ENCODE measurements at regions not wholly inside any gene's neighbourhood (a gene's known extent, or its start where the extent isn't known, plus 50 kb on each side); places are given as distances from the start of the nearest gene placed in this dataset.
"Not testable (repeated sequence)": the region's sequence is repeated elsewhere in the genome, so short reads cannot be mapped to it uniquely, and the experiment has no call there.

DNA sequence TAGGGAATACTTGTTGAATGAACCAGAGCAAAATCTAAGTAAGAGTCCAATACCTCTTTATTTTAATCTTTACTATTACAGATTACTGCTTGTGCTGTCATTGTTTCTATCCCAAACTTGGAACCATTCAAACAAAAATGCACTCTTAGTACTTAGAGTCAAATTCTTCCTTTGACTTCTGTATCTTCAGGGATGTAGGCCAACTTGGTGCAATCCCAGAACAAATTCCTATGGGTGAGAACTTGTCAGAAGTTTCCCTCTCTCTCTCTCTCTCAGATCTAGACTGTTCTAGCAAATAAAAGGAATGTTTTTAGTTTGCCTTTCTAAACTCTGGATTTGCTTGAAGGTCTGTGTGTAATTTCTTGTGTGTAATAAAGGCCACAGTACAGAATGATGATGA lies 329.0 kb upstream of the TMTC4 start:
- Mint-ChIP-seq H3K4me3 (no peak overlapping the region), H3K27ac (no peak overlapping the region), H3K4me1 (ENCODE audit: low read depth) (no peaks in the 10 kb centered on the region), H3K27me3 (peaks cover 1% of the 10 kb centered on the region), H3K36me3 (no peaks in the 10 kb centered on the region), H3K9me3 (ENCODE audit: low read depth) (no peaks in the 10 kb centered on the region)

DNA sequence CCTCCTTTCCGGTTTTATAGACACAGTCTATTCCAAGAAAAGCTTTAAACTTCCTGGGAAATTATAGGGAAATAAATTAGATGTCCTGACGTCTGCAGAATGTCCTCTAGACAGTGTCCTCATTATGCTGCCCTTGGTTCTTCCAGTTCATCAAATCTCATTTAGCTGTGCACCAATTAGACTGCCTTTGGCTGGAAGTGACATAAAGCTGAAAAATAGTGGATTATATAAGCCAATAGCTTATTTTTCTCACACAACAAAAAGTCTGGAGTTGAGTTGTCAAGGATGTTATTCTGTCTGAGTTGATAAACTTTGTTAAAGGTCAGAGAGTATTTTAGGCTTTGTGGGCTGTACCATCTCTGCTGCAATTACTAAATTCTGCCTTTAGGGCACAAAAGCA lies 314.8 kb upstream of the TMTC4 start:
- H3K4me3 Mint-ChIP-seq = no peak overlapping the region
- H3K9me3 Mint-ChIP-seq (ENCODE audit: low read depth) = peaks cover 13% of the 10 kb centered on the region
- H3K4me1 Mint-ChIP-seq (ENCODE audit: low read depth) = no peaks in the 10 kb centered on the region
- H3K36me3 Mint-ChIP-seq = no peaks in the 10 kb centered on the region
- H3K27ac Mint-ChIP-seq = no peak overlapping the region
- H3K27me3 Mint-ChIP-seq = peaks cover 10% of the 10 kb centered on the region

DNA sequence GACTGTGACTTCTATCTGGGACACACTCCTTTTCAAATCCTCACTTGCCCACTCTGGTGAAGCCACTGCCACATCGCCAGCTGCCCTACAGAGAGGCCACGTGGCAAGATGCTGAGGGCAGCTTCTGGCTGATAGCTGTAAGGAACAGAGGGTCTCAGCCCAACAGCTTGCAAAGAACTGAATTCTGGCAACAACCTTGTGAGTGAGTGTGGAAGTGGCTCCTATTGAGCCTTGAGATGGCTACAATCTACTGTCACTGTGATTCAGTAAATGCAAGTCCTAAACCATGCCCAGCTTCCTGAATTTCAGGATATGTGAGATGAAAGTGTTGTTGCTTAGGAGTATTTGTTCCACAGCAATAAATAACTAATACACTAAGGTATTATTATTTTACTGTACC lies 314.3 kb upstream of the TMTC4 start:
- Mint-ChIP-seq H3K36me3 (no peaks in the 10 kb centered on the region), H3K9me3 (ENCODE audit: low read depth) (peaks cover 13% of the 10 kb centered on the region), H3K27me3 (peaks cover 10% of the 10 kb centered on the region), H3K27ac (no peak overlapping the region), H3K4me3 (no peak overlapping the region), H3K4me1 (ENCODE audit: low read depth) (no peaks in the 10 kb centered on the region)

DNA sequence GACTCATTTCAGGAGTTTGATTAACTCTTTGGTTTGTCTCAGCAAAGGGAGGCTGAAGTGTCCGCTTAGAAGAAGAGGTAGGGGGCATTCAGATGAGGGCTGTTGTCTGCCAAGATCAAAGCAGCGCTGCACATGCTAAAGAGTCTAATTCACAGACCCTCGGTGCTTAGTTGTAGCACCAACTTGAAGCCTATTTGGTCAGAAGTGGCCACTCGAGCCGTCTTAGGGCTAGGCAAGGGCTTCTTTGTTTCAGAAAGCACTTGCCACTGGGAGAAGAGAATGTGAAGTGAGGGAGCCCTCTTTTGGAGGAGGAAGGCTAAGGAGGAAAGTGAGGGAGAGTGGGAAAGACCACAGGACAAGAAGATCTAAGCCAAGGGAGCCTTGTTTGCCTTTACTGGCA lies 313.4 kb upstream of the TMTC4 start:
- peaks cover 13% of the 10 kb centered on the region for H3K9me3 Mint-ChIP-seq (ENCODE audit: low read depth)
- H3K4me1 Mint-ChIP-seq (ENCODE audit: low read depth) = no peaks in the 10 kb centered on the region
- H3K4me3 Mint-ChIP-seq = no peak overlapping the region
- H3K36me3 Mint-ChIP-seq = no peaks in the 10 kb centered on the region
- H3K27ac Mint-ChIP-seq = no peak overlapping the region
- peaks cover 10% of the 10 kb centered on the region for H3K27me3 Mint-ChIP-seq

DNA sequence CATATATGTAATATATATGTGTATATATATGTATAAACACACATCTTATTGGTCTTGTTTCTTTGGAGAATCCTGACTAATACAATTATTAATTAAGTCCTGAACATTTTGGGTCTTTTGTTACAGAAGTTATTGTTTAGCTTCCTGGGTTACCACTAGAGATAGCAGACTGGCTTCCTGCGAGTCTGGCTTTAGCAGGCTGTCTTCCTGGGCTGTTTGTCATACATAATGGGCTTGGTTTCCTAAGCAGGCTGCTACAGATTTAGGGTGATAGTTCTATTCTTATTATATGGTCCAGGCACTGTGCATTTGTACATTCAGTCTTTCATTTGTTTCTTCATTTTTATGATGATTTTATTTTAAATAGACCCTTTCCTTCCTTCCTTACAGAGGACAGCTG lies 312.0 kb upstream of the TMTC4 start:
- Mint-ChIP-seq H3K27ac (no peak overlapping the region), H3K27me3 (peaks cover 9% of the 10 kb centered on the region), H3K4me1 (ENCODE audit: low read depth) (no peaks in the 10 kb centered on the region), H3K36me3 (no peaks in the 10 kb centered on the region), H3K4me3 (no peak overlapping the region), H3K9me3 (ENCODE audit: low read depth) (peaks cover 9% of the 10 kb centered on the region)

DNA sequence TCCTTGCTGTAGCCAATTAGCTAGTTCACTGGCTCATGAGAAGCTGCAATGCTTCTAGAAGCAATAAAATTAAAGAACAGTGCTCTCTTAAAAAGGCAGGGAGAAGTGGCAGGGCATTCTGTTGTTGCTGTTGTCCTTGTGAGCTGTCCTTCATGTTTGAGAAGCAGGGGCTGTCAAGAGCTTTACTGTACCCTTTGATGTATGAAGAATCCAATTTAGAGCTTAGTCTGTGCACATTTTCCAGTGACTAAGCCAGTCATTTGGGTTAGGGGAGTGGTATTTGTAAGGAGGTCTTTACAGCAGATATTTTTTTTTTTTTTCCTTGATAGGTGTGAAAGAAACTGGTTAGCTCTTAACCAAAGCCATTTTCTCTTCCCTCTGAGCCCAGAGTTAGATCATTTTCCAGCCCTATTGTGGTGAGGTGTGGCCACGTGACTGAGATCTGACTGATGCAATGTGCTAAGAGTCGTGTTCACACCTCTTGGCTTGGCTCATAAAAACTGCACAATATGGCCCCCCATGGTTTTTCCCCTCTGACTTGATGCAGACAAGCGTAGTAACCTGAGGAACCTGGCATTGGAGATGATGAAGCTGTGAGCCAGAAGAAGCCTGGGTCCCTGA lies 309.6 kb upstream of the TMTC4 start:
- no peak overlapping the region for H3K4me3 Mint-ChIP-seq
- peaks cover 7% of the 10 kb centered on the region for H3K27me3 Mint-ChIP-seq
- H3K9me3 Mint-ChIP-seq (ENCODE audit: low read depth) = no peaks in the 10 kb centered on the region
- no peaks in the 10 kb centered on the region for H3K4me1 Mint-ChIP-seq (ENCODE audit: low read depth)
- H3K36me3 Mint-ChIP-seq = no peaks in the 10 kb centered on the region
- no peak overlapping the region for H3K27ac Mint-ChIP-seq

DNA sequence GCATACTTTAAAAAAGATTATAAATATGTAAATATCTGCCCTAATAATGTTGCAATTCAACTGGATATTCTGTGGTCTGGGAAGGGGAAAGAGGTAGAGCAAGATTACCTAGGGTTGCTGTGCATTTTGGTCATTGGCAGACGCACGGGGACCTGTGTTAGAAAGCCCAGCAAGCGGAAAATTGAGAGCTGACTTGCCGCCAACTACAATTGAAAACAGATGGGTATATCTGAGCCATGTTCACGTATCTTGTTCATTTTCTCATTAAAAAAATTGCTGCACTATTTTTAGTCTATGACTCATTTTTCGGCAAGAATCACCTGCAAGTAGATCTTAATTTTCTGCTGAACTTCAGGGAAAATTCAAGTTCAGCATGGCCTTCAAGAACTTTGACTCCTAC lies 308.5 kb upstream of the TMTC4 start:
- no peaks in the 10 kb centered on the region for H3K36me3 Mint-ChIP-seq
- peaks cover 6% of the 10 kb centered on the region for H3K27me3 Mint-ChIP-seq
- no peaks in the 10 kb centered on the region for H3K9me3 Mint-ChIP-seq (ENCODE audit: low read depth)

DNA sequence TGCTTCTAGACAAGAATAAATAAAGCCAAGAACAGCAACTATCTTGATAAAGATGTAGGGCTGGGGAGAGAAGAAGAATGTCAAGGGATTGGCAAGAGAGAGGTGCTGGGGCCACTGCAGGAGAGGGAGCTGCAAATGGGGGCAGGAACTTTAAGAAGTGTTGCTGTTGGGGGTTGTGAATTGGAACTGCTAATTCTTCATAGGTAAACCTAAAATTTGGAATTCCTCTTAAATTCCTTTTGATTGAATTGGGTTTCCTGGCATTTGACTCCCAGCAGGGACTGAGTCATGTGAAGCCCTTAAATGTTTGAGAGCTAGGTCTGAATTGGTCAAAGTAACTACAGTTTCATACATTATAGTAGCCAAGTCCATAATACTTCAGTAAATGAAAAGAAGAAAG lies 305.6 kb upstream of the TMTC4 start:
- Mint-ChIP-seq H3K27me3 (peaks cover 4% of the 10 kb centered on the region), H3K4me3 (no peak overlapping the region), H3K4me1 (ENCODE audit: low read depth) (no peaks in the 10 kb centered on the region), H3K36me3 (no peaks in the 10 kb centered on the region), H3K27ac (no peak overlapping the region), H3K9me3 (ENCODE audit: low read depth) (no peaks in the 10 kb centered on the region)

More for the DNA sequence above, 308.5 kb upstream of the TMTC4 start:
- no peaks in the 10 kb centered on the region for H3K4me1 Mint-ChIP-seq (ENCODE audit: low read depth)
- no peak overlapping the region for H3K27ac Mint-ChIP-seq
- H3K4me3 Mint-ChIP-seq = no peak overlapping the region

DNA sequence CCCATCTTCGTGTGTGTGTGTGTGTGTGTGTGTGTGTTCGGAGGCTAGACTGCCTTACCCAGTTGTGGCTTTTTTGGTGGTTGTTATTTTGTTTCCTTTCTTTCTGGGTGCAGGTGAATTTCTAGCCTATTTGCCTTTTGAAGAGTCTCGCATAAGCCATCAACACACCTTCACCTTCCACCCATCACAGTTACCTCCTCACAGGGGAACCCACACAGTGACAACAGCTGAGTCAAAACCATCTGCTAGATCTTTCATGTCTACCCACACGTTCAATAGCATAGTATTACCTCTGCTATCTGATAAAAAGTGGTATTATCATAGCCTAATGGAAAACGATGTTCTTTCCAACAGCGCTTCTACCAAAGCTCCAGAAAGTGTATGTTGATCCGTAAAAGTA lies 303.2 kb upstream of the TMTC4 start:
- Mint-ChIP-seq H3K4me3 (no peak overlapping the region), H3K27me3 (peaks cover 10% of the 10 kb centered on the region), H3K9me3 (ENCODE audit: low read depth) (no peaks in the 10 kb centered on the region), H3K4me1 (ENCODE audit: low read depth) (no peaks in the 10 kb centered on the region), H3K36me3 (no peaks in the 10 kb centered on the region), H3K27ac (no peak overlapping the region)

DNA sequence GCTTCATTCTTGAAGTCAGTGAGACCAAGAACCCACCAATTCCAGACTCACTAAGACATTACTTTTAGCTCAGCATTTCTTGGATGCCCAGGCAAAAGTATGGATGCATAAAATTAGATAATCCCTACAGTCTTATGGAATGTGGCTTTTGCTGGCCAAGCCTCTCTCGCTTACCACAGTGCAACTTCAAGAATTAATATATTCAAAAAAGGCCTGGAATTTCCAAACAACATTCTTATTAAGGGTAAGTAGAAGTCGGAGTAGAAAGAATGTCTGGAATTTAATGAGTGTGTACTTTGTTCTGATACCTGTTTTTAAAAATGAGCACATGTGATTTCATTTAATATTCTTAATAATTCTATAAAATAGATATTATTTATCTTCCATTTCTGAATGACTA lies 302.4 kb upstream of the TMTC4 start:
- Mint-ChIP-seq H3K4me3 (no peak overlapping the region), H3K27ac (no peak overlapping the region), H3K9me3 (ENCODE audit: low read depth) (peaks cover 7% of the 10 kb centered on the region), H3K36me3 (no peaks in the 10 kb centered on the region), H3K27me3 (peaks cover 11% of the 10 kb centered on the region), H3K4me1 (ENCODE audit: low read depth) (no peaks in the 10 kb centered on the region)

DNA sequence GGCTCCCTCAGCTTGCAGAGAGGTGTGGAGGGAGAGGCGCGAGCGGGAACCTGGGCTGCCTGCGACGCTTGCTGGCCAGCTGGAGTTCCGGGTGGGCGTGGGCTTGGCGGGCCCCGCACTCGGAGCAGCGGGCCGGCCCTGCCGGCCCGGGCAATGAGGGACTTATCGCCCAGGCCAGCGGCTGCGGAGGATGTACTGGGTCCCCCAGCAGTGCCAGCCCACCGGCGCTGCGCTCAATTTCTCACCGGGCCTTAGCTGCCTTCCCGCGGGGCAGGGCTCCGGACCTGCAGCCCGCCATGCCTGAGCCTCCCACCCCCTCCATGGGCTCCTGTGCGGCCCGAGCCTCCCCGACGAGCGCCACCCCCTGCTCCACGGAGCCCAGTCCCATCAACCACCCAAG lies 301.1 kb upstream of the TMTC4 start:
- H3K27me3 Mint-ChIP-seq = peaks cover 13% of the 10 kb centered on the region
- H3K36me3 Mint-ChIP-seq; H3K27ac Mint-ChIP-seq; H3K4me1 Mint-ChIP-seq (ENCODE audit: low read depth); H3K9me3 Mint-ChIP-seq (ENCODE audit: low read depth); H3K4me3 Mint-ChIP-seq: not testable (repeated sequence)

DNA sequence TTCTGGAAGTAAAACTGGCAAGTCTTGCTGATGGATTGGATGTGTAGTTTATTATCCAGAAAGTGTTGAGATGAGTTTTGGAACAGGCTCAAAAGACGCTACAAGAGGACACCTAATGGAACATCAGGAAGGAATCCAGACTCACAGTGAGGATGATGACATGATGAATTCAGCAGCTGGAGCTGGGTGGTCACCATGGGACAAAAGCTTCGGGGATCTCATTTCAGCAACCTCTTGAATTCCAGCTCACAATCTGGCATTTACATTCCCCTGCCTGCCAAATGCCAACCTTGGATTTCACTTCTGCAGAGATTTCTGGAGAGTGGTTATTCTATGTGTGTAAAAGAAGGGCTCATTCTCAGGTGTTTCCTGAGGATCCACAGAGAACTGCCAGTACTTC lies 288.0 kb upstream of the TMTC4 start:
- H3K36me3 Mint-ChIP-seq = no peaks in the 10 kb centered on the region

DNA sequence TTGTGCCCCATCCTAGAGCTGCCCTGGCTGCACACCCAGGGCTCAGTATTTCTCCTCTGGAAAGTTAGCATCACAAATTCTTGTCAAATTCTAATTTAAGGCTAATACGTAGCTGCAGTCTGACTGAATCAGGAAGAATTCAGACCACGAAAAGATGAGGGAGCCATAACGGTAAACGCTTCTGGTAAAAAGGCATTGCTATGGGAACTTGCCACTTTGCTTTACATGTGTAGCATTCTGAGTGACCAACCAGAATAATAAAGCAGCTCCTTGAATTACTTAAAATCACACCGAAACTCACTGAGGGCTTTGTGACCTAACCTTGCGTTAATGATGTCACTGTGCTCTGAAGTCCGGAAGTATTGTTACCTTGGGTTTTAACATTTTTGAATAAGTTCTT lies 286.6 kb upstream of the TMTC4 start:
- H3K27me3 Mint-ChIP-seq = peaks cover 7% of the 10 kb centered on the region
- no peaks in the 10 kb centered on the region for H3K36me3 Mint-ChIP-seq
- H3K9me3 Mint-ChIP-seq (ENCODE audit: low read depth) = no peaks in the 10 kb centered on the region
- H3K4me1 Mint-ChIP-seq (ENCODE audit: low read depth) = no peaks in the 10 kb centered on the region
- no peak overlapping the region for H3K27ac Mint-ChIP-seq
- H3K4me3 Mint-ChIP-seq = no peak overlapping the region

More for the DNA sequence above, 288.0 kb upstream of the TMTC4 start:
- H3K9me3 Mint-ChIP-seq (ENCODE audit: low read depth) = no peaks in the 10 kb centered on the region
- H3K4me1 Mint-ChIP-seq (ENCODE audit: low read depth) = no peaks in the 10 kb centered on the region
- H3K27ac Mint-ChIP-seq = no peak overlapping the region
- peaks cover 7% of the 10 kb centered on the region for H3K27me3 Mint-ChIP-seq
- no peak overlapping the region for H3K4me3 Mint-ChIP-seq

DNA sequence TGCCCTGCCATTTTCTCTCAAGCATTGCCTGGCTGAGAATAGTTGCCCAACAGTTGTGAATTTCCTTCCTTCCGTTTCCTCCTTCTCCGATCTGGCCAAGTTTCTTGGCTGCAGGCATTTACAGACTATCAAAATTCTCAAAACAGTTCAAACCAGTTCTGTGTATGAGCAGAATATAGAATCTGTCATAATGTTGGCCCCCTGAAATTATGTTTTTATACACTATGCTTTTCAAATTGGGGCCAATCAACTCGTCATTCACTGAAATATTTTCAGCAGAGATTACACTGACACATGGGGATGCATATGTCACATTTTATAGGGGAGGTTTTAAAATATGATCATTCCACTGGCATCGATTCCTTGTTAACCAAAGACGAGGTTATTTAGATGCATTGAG lies 284.2 kb upstream of the TMTC4 start:
- no peak overlapping the region for H3K27ac Mint-ChIP-seq
- no peaks in the 10 kb centered on the region for H3K9me3 Mint-ChIP-seq (ENCODE audit: low read depth)
- H3K36me3 Mint-ChIP-seq = no peaks in the 10 kb centered on the region
- H3K27me3 Mint-ChIP-seq = peaks cover 7% of the 10 kb centered on the region
- H3K4me3 Mint-ChIP-seq = no peak overlapping the region
- H3K4me1 Mint-ChIP-seq (ENCODE audit: low read depth) = no peaks in the 10 kb centered on the region

DNA sequence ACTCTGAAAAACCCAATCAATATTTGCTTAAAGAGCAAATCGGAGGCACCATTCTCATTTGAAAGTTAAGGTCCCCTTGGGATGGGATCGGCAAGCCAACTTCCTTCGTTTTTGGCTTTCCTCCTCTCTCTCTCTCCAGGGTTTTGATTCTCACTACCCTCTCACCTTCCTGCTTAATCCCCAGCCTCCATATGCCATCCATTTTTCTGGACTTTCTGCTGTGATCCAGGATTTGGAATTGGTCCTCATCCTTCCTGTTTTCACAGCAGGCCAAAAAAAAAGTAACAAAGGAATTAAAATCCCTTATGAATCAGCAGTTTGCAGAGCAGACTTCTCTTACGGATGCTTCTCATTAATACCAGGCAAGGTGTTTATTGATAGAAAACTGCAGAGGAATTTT lies 283.1 kb upstream of the TMTC4 start:
- H3K27ac Mint-ChIP-seq = no peak overlapping the region
- no peaks in the 10 kb centered on the region for H3K4me1 Mint-ChIP-seq (ENCODE audit: low read depth)
- H3K4me3 Mint-ChIP-seq = no peak overlapping the region
- no peaks in the 10 kb centered on the region for H3K9me3 Mint-ChIP-seq (ENCODE audit: low read depth)
- no peaks in the 10 kb centered on the region for H3K36me3 Mint-ChIP-seq
- H3K27me3 Mint-ChIP-seq = peaks cover 7% of the 10 kb centered on the region

DNA sequence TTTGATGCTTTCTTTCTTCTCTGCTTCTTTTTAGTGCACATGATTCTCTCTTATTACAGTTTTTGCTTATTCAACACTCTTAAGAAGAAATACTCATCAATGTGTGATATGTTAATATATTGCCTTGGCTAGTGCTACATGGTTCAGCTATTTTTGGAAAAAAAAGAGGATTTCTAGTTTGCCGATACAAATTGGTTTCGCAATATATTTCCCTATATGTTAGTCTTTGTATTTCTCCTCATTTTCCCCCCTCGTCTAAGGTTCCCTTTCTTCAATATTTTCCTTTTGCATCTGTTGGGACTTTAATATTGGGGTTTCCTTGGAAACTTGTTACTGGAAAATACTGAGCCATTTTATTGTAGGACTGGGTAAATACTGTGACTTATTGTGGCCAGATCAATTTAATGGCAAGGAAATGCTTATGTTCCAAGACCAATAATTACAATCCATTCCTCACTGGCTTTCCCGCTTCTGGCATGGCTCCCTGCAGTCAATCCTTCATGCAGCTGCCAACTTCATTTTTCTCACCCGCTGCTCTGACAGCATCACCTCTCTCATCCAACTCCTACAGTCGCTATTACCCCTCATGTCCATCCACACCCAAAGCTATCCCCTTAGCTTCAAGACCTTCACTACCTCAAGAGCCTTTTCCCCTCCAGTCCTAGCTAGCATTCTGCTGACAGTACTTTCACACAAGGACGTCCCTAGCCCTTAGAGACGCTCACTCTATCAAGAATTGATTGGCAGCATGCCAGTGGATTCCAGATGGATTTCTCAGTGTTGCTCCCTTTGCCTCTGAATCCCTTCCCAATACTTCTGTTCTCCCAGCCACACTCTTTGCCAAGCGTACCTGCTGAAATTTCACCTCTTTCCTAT lies 280.1 kb upstream of the TMTC4 start:
- Mint-ChIP-seq H3K4me1 (ENCODE audit: low read depth) (no peaks in the 10 kb centered on the region), H3K27me3 (peaks cover 8% of the 10 kb centered on the region), H3K4me3 (no peak overlapping the region), H3K36me3 (no peaks in the 10 kb centered on the region), H3K9me3 (ENCODE audit: low read depth) (no peaks in the 10 kb centered on the region), H3K27ac (no peak overlapping the region)
